Keratinocyte (primary cell): ENCODE measurements at regions not wholly inside any gene's neighbourhood (a gene's known extent, or its start where the extent isn't known, plus 50 kb on each side); places are given as distances from the start of the nearest gene placed in this dataset.

Source experiments
- EZH2 ChIP-seq: IDR thresholded peaks from one replicate; pipeline ENCODE4 v1.6.1; 2012; ENCODE audit warnings: inconsistent platforms, mild to moderate bottlenecking, low read length, moderate library complexity
- TF ChIP-seq, protein P1 (sequence below), 3 experiments: IDR thresholded peaks in 1 of 3; conservative IDR thresholded peaks in 1 of 3; optimal IDR thresholded peaks in 1 of 3; 2 replicates in 2 of 3; 3 replicates in 1 of 3; pipeline versions ENCODE3 to v1.5.1; 2011; ENCODE audit warnings: low read length in 3 of 3, mild to moderate bottlenecking in 3 of 3, moderate library complexity in 2 of 3, control low read depth in 1 of 3, inconsistent platforms in 1 of 3; ENCODE audit not compliant: insufficient read depth in 2 of 3; ENCODE audit errors: extremely low read depth in 1 of 3

DNA sequence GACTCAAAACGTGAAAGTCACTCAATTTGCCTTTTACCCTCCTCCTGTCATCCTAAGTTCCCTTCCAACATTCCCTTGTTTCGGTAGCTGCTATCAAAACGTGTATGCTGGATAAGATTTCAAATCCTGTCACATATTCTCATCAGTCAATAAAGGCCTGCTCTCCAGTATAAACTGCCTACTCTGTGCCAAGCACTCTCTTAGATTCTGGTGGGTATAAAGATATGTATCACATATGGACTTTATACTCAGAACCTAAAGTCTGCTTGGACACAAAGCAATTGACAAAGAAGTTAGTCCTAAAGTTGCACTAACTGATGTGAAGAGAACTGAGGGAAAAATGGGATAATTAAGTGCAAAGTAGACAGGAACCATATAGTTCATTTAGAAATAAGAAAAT lies 476.6 kb upstream of the MARCKS start:
- TF ChIP-seq, protein P1, sequence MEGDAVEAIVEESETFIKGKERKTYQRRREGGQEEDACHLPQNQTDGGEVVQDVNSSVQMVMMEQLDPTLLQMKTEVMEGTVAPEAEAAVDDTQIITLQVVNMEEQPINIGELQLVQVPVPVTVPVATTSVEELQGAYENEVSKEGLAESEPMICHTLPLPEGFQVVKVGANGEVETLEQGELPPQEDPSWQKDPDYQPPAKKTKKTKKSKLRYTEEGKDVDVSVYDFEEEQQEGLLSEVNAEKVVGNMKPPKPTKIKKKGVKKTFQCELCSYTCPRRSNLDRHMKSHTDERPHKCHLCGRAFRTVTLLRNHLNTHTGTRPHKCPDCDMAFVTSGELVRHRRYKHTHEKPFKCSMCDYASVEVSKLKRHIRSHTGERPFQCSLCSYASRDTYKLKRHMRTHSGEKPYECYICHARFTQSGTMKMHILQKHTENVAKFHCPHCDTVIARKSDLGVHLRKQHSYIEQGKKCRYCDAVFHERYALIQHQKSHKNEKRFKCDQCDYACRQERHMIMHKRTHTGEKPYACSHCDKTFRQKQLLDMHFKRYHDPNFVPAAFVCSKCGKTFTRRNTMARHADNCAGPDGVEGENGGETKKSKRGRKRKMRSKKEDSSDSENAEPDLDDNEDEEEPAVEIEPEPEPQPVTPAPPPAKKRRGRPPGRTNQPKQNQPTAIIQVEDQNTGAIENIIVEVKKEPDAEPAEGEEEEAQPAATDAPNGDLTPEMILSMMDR (optimal IDR thresholded peaks at IDR 0.05 in 1 of 3, IDR thresholded peaks at IDR 0.05 in 1 of 3, conservative IDR thresholded peaks at IDR 0.05 in 1 of 3; ENCODE audit: extremely low read depth in 1 of 3, insufficient read depth in 2 of 3, low read length in 3 of 3): no peak
- no peak for TF ChIP-seq EZH2
